Fibroblast of lung (primary cell): ENCODE measurements at regions not wholly inside any gene's neighbourhood (a gene's known extent, or its start where the extent isn't known, plus 50 kb on each side); places are given as distances from the start of the nearest gene placed in this dataset.

Source experiments
- CTCF ChIP-seq, 2 donors: IDR thresholded peaks in 1 of 2; conservative IDR thresholded peaks in 1 of 2; 1 replicate in 1 of 2; 2 replicates in 1 of 2; pipeline ENCODE4 v1.5.1; 2011 to 2012; ENCODE audit warnings: low read length in 2 of 2, control low read depth in 1 of 2, inconsistent platforms in 1 of 2, low read depth in 1 of 2, mild to moderate bottlenecking in 1 of 2
- EZH2 ChIP-seq: IDR thresholded peaks from 2 replicates; pipeline ENCODE4 v1.5.1; 2012; ENCODE audit warnings: low read length, control low read depth, mild to moderate bottlenecking; ENCODE audit errors: missing control alignments

- TF ChIP-seq CTCF (conservative IDR thresholded peaks at IDR 0.05 in 1 of 2, IDR thresholded peaks at IDR 0.05 in 1 of 2; ENCODE audit: low read depth in 1 of 2, low read length in 2 of 2) = no peak
- TF ChIP-seq EZH2 = no peak
These were observed 472.3 kb upstream of the B3GALT2 start for GRCh38 chr1:193658691-193659090.
